ENCODE measurements at regions not wholly inside any gene's neighbourhood (a gene's known extent, or its start where the extent isn't known, plus 50 kb on each side); places are given as distances from the start of the nearest gene placed in this dataset.

- H3K36me3 ChIP-seq, result no peaks in the 10 kb centered on the region
- intact Hi-C loops (cut with micrococcal nuclease), result loop anchor here (10.0 kb wide), 1 partner anchor 166 kb away; no protein-coding TSS in a partner anchor
- H3K27me3 ChIP-seq (ENCODE audit: low read depth), result peaks cover 34% of the 10 kb centered on the region
- no peak for DNase-seq
- no peak overlapping the region for H3K27ac ChIP-seq (replicated peaks)
- peaks cover 21% of the 10 kb centered on the region for H3K9me3 ChIP-seq (replicated peaks)
- no peak for TF ChIP-seq CTCF (IDR thresholded peaks at IDR 0.05; ENCODE audit: borderline replicate concordance)
- no peak overlapping the region for H3K4me3 ChIP-seq
- H3K4me1 ChIP-seq, result no peaks in the 10 kb centered on the region
Observed at GRCh38 chr22:27228771-27229170, 571.4 kb downstream of the MIAT start.

DNA sequence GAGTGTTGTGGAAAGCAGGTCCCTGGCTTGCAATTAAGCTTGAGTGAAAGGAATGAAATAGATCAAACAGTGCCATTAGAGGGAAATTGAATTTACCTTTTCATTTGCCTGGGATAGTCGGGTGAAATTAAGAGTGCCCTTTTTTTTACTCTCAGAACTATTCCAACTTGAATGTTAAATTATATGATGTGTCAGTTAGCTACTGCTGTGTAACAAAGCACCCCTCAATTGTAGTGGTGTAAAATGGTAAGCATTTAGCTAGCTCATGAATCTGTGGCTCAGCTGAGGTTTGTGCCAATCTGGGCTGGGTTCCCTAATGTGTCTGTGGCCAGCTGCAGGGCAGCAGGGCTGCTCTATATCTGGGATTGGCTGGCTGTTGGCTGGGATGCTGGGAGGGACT, 571.4 kb downstream of the MN1 start:
- Histone ChIP-seq H3K4me1 (no peaks in the 10 kb centered on the region), H3K27ac (replicated peaks) (no peak overlapping the region), H3K27me3 (ENCODE audit: low read depth) (peaks cover 31% of the 10 kb centered on the region), H3K36me3 (no peaks in the 10 kb centered on the region), H3K9me3 (replicated peaks) (peaks cover 28% of the 10 kb centered on the region), H3K4me3 (no peak overlapping the region)
- no peak for DNase-seq
- no peak for TF ChIP-seq CTCF (IDR thresholded peaks at IDR 0.05; ENCODE audit: borderline replicate concordance)
- intact Hi-C loops (cut with micrococcal nuclease), result no loop called here

GRCh38 chr22:27231266-27231665, 570.3 kb downstream of the MN1 start:
- Histone ChIP-seq H3K36me3 (no peaks in the 10 kb centered on the region), H3K27me3 (ENCODE audit: low read depth) (peaks cover 36% of the 10 kb centered on the region), H3K27ac (replicated peaks) (no peak overlapping the region), H3K4me3 (no peak overlapping the region), H3K4me1 (no peaks in the 10 kb centered on the region), H3K9me3 (replicated peaks) (peaks cover 28% of the 10 kb centered on the region)
- no peak for TF ChIP-seq CTCF (IDR thresholded peaks at IDR 0.05; ENCODE audit: borderline replicate concordance)
- no peak for DNase-seq
- intact Hi-C loops (cut with micrococcal nuclease), result no loop called here

GRCh38 chr22:27232077-27232476, 569.5 kb downstream of the MN1 start:
- no peak overlapping the region for H3K4me3 ChIP-seq
- DNase-seq, result no peak
- no peak for TF ChIP-seq CTCF (IDR thresholded peaks at IDR 0.05; ENCODE audit: borderline replicate concordance)
- intact Hi-C loops (cut with micrococcal nuclease), result no loop called here
- H3K27ac ChIP-seq (replicated peaks), result no peak overlapping the region
- H3K4me1 ChIP-seq, result no peaks in the 10 kb centered on the region
- no peaks in the 10 kb centered on the region for H3K36me3 ChIP-seq
- peaks cover 28% of the 10 kb centered on the region for H3K9me3 ChIP-seq (replicated peaks)
- peaks cover 41% of the 10 kb centered on the region for H3K27me3 ChIP-seq (ENCODE audit: low read depth)

- no peak for DNase-seq
- Histone ChIP-seq H3K4me1 (peaks cover 16% of the 10 kb centered on the region), H3K27me3 (ENCODE audit: low read depth) (peaks cover 70% of the 10 kb centered on the region), H3K27ac (replicated peaks) (no peak overlapping the region), H3K9me3 (replicated peaks) (peaks cover 7% of the 10 kb centered on the region), H3K36me3 (no peaks in the 10 kb centered on the region), H3K4me3 (no peak overlapping the region)
- TF ChIP-seq CTCF (IDR thresholded peaks at IDR 0.05; ENCODE audit: borderline replicate concordance), result no peak
- intact Hi-C loops (cut with micrococcal nuclease), result no loop called here
Observed at GRCh38 chr22:27237080-27237741, 564.3 kb downstream of the MN1 start.

All from left ventricle myocardium inferior (tissue), 1 donor.